ENCODE measurements at regions not wholly inside any gene's neighbourhood (a gene's known extent, or its start where the extent isn't known, plus 50 kb on each side); places are given as distances from the start of the nearest gene placed in this dataset.

GRCh38 chr5:73328640-73329039, 119.9 kb downstream of the FOXD1 start:
- H3K36me3 ChIP-seq (ENCODE audit: control insufficient read depth, low read length): no peaks in the 10 kb centered on the region
- no peaks in the 10 kb centered on the region for H3K4me1 ChIP-seq (ENCODE audit: control insufficient read depth, low read length)
- H3K27me3 ChIP-seq (ENCODE audit: control insufficient read depth, low read length): peaks cover 3% of the 10 kb centered on the region; the same call in 1 of the 2 replicates
- H3K9me2 ChIP-seq (replicated peaks; ENCODE audit: control insufficient read depth, low read length): no peaks in the 10 kb centered on the region
- TF ChIP-seq EZH2phosphoT487 (IDR thresholded peaks at IDR 0.05; ENCODE audit: borderline replicate concordance, low read length): no peak
- no peak for TF ChIP-seq CTCF (IDR thresholded peaks at IDR 0.05; ENCODE audit: low read depth, low read length, poor library complexity, severe bottlenecking)
- H3K4me3 ChIP-seq (ENCODE audit: low read length): no peak overlapping the region
- no peaks in the 10 kb centered on the region for H3K79me2 ChIP-seq (ENCODE audit: control insufficient read depth, low read length)
- H4K20me1 ChIP-seq (ENCODE audit: control insufficient read depth, insufficient read depth, low read depth, low read length): no peaks in the 10 kb centered on the region
- H3K4me2 ChIP-seq (ENCODE audit: low read length): no peak overlapping the region
- H3K9me3 ChIP-seq (ENCODE audit: control insufficient read depth, insufficient read depth, low read length): peaks cover 3% of the 10 kb centered on the region; the same call in 1 of the 2 replicates
- no peak overlapping the region for H3K27ac ChIP-seq (ENCODE audit: low read depth, low read length)
- H3F3A ChIP-seq (ENCODE audit: control insufficient read depth, insufficient read depth): no peaks in the 10 kb centered on the region

- Histone ChIP-seq H3K4me3 (ENCODE audit: low read length) (no peak overlapping the region), H3K27me3 (ENCODE audit: control insufficient read depth, low read length) (peaks cover 3% of the 10 kb centered on the region; the same call in 1 of the 2 replicates), H3F3A (ENCODE audit: control insufficient read depth, insufficient read depth) (no peaks in the 10 kb centered on the region), H3K79me2 (ENCODE audit: control insufficient read depth, low read length) (no peaks in the 10 kb centered on the region), H4K20me1 (ENCODE audit: control insufficient read depth, insufficient read depth, low read depth, low read length) (no peaks in the 10 kb centered on the region), H3K4me2 (ENCODE audit: low read length) (no peak overlapping the region), H3K36me3 (ENCODE audit: control insufficient read depth, low read length) (no peaks in the 10 kb centered on the region), H3K4me1 (ENCODE audit: control insufficient read depth, low read length) (no peaks in the 10 kb centered on the region), H3K9me2 (replicated peaks; ENCODE audit: control insufficient read depth, low read length) (no peaks in the 10 kb centered on the region), H3K9me3 (ENCODE audit: control insufficient read depth, insufficient read depth, low read length) (peaks cover 3% of the 10 kb centered on the region; the same call in 1 of the 2 replicates), H3K27ac (ENCODE audit: low read depth, low read length) (no peak overlapping the region)
- TF ChIP-seq EZH2phosphoT487 (IDR thresholded peaks at IDR 0.05; ENCODE audit: borderline replicate concordance, low read length): no peak
- no peak for TF ChIP-seq CTCF (IDR thresholded peaks at IDR 0.05; ENCODE audit: low read depth, low read length, poor library complexity, severe bottlenecking)
Measured at GRCh38 chr5:73327908-73328455, 120.6 kb downstream of the FOXD1 start.

GRCh38 chr5:73325546-73325945, 123.0 kb downstream of the FOXD1 start:
- H3K36me3 ChIP-seq (ENCODE audit: control insufficient read depth, low read length): no peaks in the 10 kb centered on the region
- no peaks in the 10 kb centered on the region for H3K4me1 ChIP-seq (ENCODE audit: control insufficient read depth, low read length)
- no peak overlapping the region for H3K4me3 ChIP-seq (ENCODE audit: low read length)
- H3K9me3 ChIP-seq (ENCODE audit: control insufficient read depth, insufficient read depth, low read length): no peaks in the 10 kb centered on the region
- peaks cover 3% of the 10 kb centered on the region; the same call in 1 of the 2 replicates for H3K27me3 ChIP-seq (ENCODE audit: control insufficient read depth, low read length)
- H3K27ac ChIP-seq (ENCODE audit: low read depth, low read length): no peak overlapping the region
- no peaks in the 10 kb centered on the region for H3K9me2 ChIP-seq (replicated peaks; ENCODE audit: control insufficient read depth, low read length)
- no peaks in the 10 kb centered on the region for H4K20me1 ChIP-seq (ENCODE audit: control insufficient read depth, insufficient read depth, low read depth, low read length)
- H3F3A ChIP-seq (ENCODE audit: control insufficient read depth, insufficient read depth): no peaks in the 10 kb centered on the region
- no peaks in the 10 kb centered on the region for H3K79me2 ChIP-seq (ENCODE audit: control insufficient read depth, low read length)
- no peak for TF ChIP-seq EZH2phosphoT487 (IDR thresholded peaks at IDR 0.05; ENCODE audit: borderline replicate concordance, low read length)
- TF ChIP-seq CTCF (IDR thresholded peaks at IDR 0.05; ENCODE audit: low read depth, low read length, poor library complexity, severe bottlenecking): no peak
- no peak overlapping the region for H3K4me2 ChIP-seq (ENCODE audit: low read length)
